Tibial nerve (tissue), 4 donors: ENCODE measurements at regions not wholly inside any gene's neighbourhood (a gene's known extent, or its start where the extent isn't known, plus 50 kb on each side); places are given as distances from the start of the nearest gene placed in this dataset.

Experiments used
- DNase-seq, 2 donors: peaks; one replicate each; pipeline ENCODE4 v3.0.0-alpha.2; 2019; ENCODE audit warnings: low spot score in 2 of 2
- H3K27ac ChIP-seq, 4 donors: fragments of 200-600 bp; sonication (generic) in 3 of 4; one replicate each; pipeline ENCODE4 v1.5.1; 2017 to 2019; ENCODE audit warnings: mild to moderate bottlenecking in 1 of 4
- H3K27me3 ChIP-seq, 2 donors: fragments of 200-600 bp; sonication (generic) in 1 of 2; one replicate each; pipeline versions ENCODE4 v1.5.1 to v1.6.0; 2017 to 2019
- H3K36me3 ChIP-seq, 3 donors: fragments of 200-600 bp; sonication (generic); one replicate each; pipeline ENCODE4 v1.5.1; 2018 to 2019
- H3K4me1 ChIP-seq, 4 donors: fragments of 200-600 bp; sonication (generic) in 3 of 4; one replicate each; pipeline ENCODE4 v1.5.1; 2017 to 2019
- H3K4me3 ChIP-seq, 4 donors: fragments of 200-600 bp; sonication (generic) in 3 of 4; one replicate each; pipeline ENCODE4 v1.5.1; 2017 to 2019; ENCODE audit warnings: mild to moderate bottlenecking in 1 of 4, moderate library complexity in 1 of 4
- H3K9me3 ChIP-seq, 4 donors: fragments of 200-600 bp; sonication (generic) in 3 of 4; one replicate each; pipeline ENCODE4 v1.5.1; 2017 to 2019
- CTCF ChIP-seq, 5 experiments: fragments of 200-600 bp in 3 of 5; fragments of 450-650 bp in 2 of 5; sonication (generic) in 3 of 5; IDR thresholded peaks; one replicate each; pipeline ENCODE4 v1.5.1; 2016 to 2019; ENCODE audit warnings: antibody characterized with exemption in 5 of 5, mild to moderate bottlenecking in 3 of 5, moderate library complexity in 2 of 5
- EP300 ChIP-seq, 2 donors: sonication (generic); formaldehyde crosslinking; IDR thresholded peaks; one replicate each; pipeline ENCODE4 v1.6.1; 2017; ENCODE audit warnings: antibody characterized with exemption in 2 of 2, mild to moderate bottlenecking in 1 of 2
- POLR2A ChIP-seq, 2 donors: fragments of 450-650 bp; IDR thresholded peaks; one replicate each; pipeline ENCODE4 v1.6.1; 2017; ENCODE audit warnings: antibody characterized with exemption in 2 of 2, mild to moderate bottlenecking in 2 of 2, moderate library complexity in 2 of 2
- WGBS, 2 donors: methylation state at CpG; one replicate each; pipeline ENCODE4 v1.1.5; 2018; 5-methylcytosine and 5-hydroxymethylcytosine counted together

- H3K9me3 ChIP-seq: no peaks in the 10 kb centered on the region
- H3K27me3 ChIP-seq: no peaks in the 10 kb centered on the region
- no peaks in the 10 kb centered on the region for H3K36me3 ChIP-seq
- WGBS, 2 donors: 66 to 77% methylated on average over 14 of the region's 14 CpGs
- peak overlapping the region in 1 of 4 donors; percentile 7 for H3K27ac ChIP-seq
- no peak for TF ChIP-seq EP300 (IDR thresholded peaks at IDR 0.05)
- no peak for TF ChIP-seq POLR2A (IDR thresholded peaks at IDR 0.05)
- no peak for TF ChIP-seq CTCF (IDR thresholded peaks at IDR 0.05)
- DNase-seq: no peak
- peaks cover 0 to 36% (median 4%) of the 10 kb centered on the region in 4 donors for H3K4me1 ChIP-seq
- no peak overlapping the region for H3K4me3 ChIP-seq
Observed at GRCh38 chr15:95940431-95940985, 390.0 kb upstream of the NR2F2 start.

GRCh38 chr15:95944193-95944592 lies 386.3 kb upstream of the NR2F2 start:
- Histone ChIP-seq H3K4me3 (no peak overlapping the region), H3K27me3 (no peaks in the 10 kb centered on the region), H3K27ac (no peak overlapping the region), H3K36me3 (no peaks in the 10 kb centered on the region), H3K4me1 (peaks cover 0 to 11% (median 2%) of the 10 kb centered on the region in 4 donors), H3K9me3 (no peaks in the 10 kb centered on the region)
- 48 to 71% methylated on average over 1 of the region's 1 CpG for WGBS, 2 donors
- TF ChIP-seq EP300 (IDR thresholded peaks at IDR 0.05) (no peak), CTCF (IDR thresholded peaks at IDR 0.05) (no peak)
- DNase-seq: no peak

- H3K27ac ChIP-seq: no peak overlapping the region
- 61 to 70% methylated on average over 4 of the region's 4 CpGs for WGBS, 2 donors
Observed at GRCh38 chr15:95944661-95945255, 385.7 kb upstream of the NR2F2 start.

DNA sequence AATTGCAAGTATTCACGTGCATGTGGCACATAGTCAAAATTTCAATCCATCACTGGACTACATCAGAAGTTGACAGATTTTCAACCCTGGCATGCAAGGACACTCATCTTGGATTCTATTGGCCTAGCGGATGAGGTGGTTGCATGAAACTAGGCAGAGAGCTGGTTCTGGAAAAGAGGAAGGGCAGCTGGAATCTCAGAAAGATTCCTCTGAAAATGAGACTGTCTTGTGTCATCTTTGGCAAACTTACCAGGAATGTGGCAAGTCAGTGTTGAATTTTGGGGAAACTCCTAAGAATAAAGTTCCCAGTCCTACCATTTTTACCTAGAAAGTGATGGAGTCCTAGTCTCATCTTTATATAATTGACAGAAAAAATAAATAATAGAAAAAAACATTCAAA lies 384.3 kb upstream of the NR2F2 start:
- no peak for TF ChIP-seq CTCF (IDR thresholded peaks at IDR 0.05)
- TF ChIP-seq EP300 (IDR thresholded peaks at IDR 0.05): no peak
- TF ChIP-seq POLR2A (IDR thresholded peaks at IDR 0.05): no peak
- DNase-seq: no peak
- 95% methylated on average over 2 of the region's 2 CpGs for WGBS, 2 donors
- Histone ChIP-seq H3K36me3 (no peaks in the 10 kb centered on the region), H3K4me1 (peaks cover 0 to 11% (median 2%) of the 10 kb centered on the region in 4 donors), H3K27ac (no peak overlapping the region), H3K4me3 (no peak overlapping the region), H3K9me3 (no peaks in the 10 kb centered on the region), H3K27me3 (no peaks in the 10 kb centered on the region)

More at GRCh38 chr15:95944661-95945255, 385.7 kb upstream of the NR2F2 start:
- Histone ChIP-seq H3K27me3 (no peaks in the 10 kb centered on the region), H3K4me3 (no peak overlapping the region), H3K36me3 (no peaks in the 10 kb centered on the region), H3K4me1 (peaks cover 0 to 11% (median 2%) of the 10 kb centered on the region in 4 donors), H3K9me3 (no peaks in the 10 kb centered on the region)
- DNase-seq: no peak
- TF ChIP-seq EP300 (IDR thresholded peaks at IDR 0.05) (no peak), POLR2A (IDR thresholded peaks at IDR 0.05) (no peak), CTCF (IDR thresholded peaks at IDR 0.05) (no peak)

DNA sequence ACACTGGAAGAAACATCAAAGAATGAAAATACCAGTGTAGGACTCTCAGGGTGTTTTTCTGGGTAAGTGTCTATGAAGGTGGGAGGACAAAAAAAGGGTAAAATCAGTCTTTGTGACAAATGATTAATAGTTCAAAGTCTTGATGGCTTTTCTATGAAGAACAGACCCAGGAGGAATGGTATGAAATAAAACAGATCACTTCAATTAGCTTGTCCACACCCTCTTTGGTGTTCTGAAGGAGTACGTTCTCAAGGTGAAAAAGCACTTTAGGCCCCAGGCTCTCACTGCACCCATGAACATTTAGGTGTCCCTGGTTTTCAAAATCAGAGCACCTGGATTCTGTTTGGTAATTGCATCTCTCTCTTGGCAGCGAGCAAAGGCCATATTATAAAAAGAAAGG lies 383.6 kb upstream of the NR2F2 start:
- Histone ChIP-seq H3K27ac (no peak overlapping the region), H3K27me3 (no peaks in the 10 kb centered on the region), H3K4me1 (peaks cover 0 to 11% (median 2%) of the 10 kb centered on the region in 4 donors), H3K4me3 (no peak overlapping the region), H3K9me3 (no peaks in the 10 kb centered on the region), H3K36me3 (no peaks in the 10 kb centered on the region)
- TF ChIP-seq POLR2A (IDR thresholded peaks at IDR 0.05): no peak
- no peak for TF ChIP-seq CTCF (IDR thresholded peaks at IDR 0.05)
- no peak for TF ChIP-seq EP300 (IDR thresholded peaks at IDR 0.05)
- no peak for DNase-seq
- WGBS, 2 donors: 89 to 96% methylated on average over 2 of the region's 2 CpGs
